Thoracic aorta (tissue), 2 donors: ENCODE measurements at regions not wholly inside any gene's neighbourhood (a gene's known extent, or its start where the extent isn't known, plus 50 kb on each side); places are given as distances from the start of the nearest gene placed in this dataset.

ENCODE experiments used
- ATAC-seq: fragments of 150-250 bp; one replicate; pipeline ENCODE4 v1.8.0; 2017; ENCODE audit warnings: low read depth; ENCODE audit not compliant: insufficient number of reproducible peaks, low FRiP score
- DNase-seq: peaks from one replicate; pipeline ENCODE4 v3.0.0-alpha.2; 2020; ENCODE audit warnings: low spot score
- H3K27ac ChIP-seq, 2 donors: fragments of 200-600 bp; sonication (generic); 1 replicate in 1 of 2; 2 replicates in 1 of 2; pipeline ENCODE4 v1.5.1; 2016; ENCODE audit warnings: mild to moderate bottlenecking in 2 of 2, moderate library complexity in 2 of 2
- H3K27me3 ChIP-seq: fragments of 200-600 bp; sonication (generic); replicated peaks from 2 replicates; pipeline ENCODE4 v1.6.0; 2016; ENCODE audit warnings: mild to moderate bottlenecking; ENCODE audit not compliant: insufficient read depth
- H3K36me3 ChIP-seq: fragments of 200-600 bp; sonication (generic); one replicate; pipeline ENCODE4 v1.5.1; 2016
- H3K4me1 ChIP-seq, 2 donors: fragments of 200-600 bp; sonication (generic); 1 replicate in 1 of 2; 2 replicates in 1 of 2; pipeline versions ENCODE4 v1.5.1 to v1.6.0; 2016; ENCODE audit warnings: low read depth in 2 of 2, mild to moderate bottlenecking in 1 of 2; ENCODE audit not compliant: control insufficient read depth in 1 of 2
- H3K4me3 ChIP-seq: fragments of 200-600 bp; sonication (generic); 2 replicates; pipeline ENCODE4 v1.5.1; 2016; ENCODE audit warnings: mild to moderate bottlenecking
- H3K9me3 ChIP-seq: fragments of 200-600 bp; sonication (generic); 2 replicates; pipeline ENCODE4 v1.5.1; 2016
- CTCF ChIP-seq: fragments of 200-600 bp; sonication (generic); IDR thresholded peaks from one replicate; pipeline ENCODE4 v1.5.1; 2019; ENCODE audit warnings: antibody characterized with exemption

DNA sequence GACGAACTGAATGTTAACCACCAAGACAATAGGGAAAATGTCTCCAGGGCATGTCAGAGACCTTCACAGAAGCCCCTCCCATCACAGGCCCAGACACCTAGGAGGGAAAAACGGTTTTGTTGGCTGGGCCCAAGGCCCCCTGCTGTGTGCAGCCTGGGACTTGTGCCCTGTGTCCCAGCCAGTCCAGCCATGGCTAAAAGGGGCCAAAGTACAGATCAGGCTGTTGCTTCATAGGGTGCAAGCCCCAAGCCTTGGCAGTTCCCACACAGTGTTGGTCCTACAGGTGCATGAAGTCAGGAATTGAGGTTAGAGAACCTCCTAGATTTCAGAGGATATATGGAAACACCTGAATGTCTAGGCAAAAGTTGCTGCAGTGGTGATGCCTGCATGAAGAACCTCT lies 428.7 kb downstream of the SUCLA2 start:
- Histone ChIP-seq H3K9me3 (peaks cover 26% of the 10 kb centered on the region), H3K27ac (no peak overlapping the region), H3K4me1 (no peaks in the 10 kb centered on the region), H3K36me3 (no peaks in the 10 kb centered on the region), H3K4me3 (no peak overlapping the region), H3K27me3 (no peaks in the 10 kb centered on the region)
- no peak for TF ChIP-seq CTCF
- DNase-seq, result no peak
- ATAC-seq, result no peak

DNA sequence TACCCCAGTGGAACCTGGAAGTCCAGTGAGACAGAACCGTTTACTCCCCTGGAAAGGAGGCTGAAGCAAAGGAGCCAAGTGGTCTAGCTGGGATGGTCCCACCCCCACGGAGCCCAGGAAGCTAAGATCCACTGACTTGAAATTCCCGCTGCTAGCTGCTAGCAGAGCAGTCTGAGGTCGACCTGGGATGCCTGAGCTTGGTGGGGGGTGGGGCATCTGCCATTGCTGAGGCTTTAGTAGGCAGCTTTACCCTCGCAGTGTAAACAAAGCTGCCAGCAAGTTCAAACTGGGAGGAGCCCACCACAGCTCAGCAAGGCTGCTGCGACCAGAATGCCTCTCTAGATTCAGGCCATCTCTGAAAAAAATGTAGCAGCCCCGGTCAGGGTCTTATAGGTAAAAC lies 437.0 kb downstream of the SUCLA2 start:
- no peaks in the 10 kb centered on the region for H3K36me3 ChIP-seq
- no peak for TF ChIP-seq CTCF
- no peak overlapping the region for H3K4me3 ChIP-seq
- DNase-seq (no peak), ATAC-seq (no peak)
- no peak overlapping the region for H3K27ac ChIP-seq
- no peaks in the 10 kb centered on the region for H3K9me3 ChIP-seq
- H3K27me3 ChIP-seq, result no peaks in the 10 kb centered on the region
- H3K4me1 ChIP-seq, result no peaks in the 10 kb centered on the region

- ATAC-seq (no peak), DNase-seq (no peak)
- Histone ChIP-seq H3K4me1 (no peaks in the 10 kb centered on the region), H3K4me3 (no peak overlapping the region), H3K27ac (no peak overlapping the region), H3K27me3 (no peaks in the 10 kb centered on the region), H3K9me3 (no peaks in the 10 kb centered on the region), H3K36me3 (no peaks in the 10 kb centered on the region)
- no peak for TF ChIP-seq CTCF
These were observed 444.4 kb downstream of the SUCLA2 start for GRCh38 chr13:47556703-47557102.

DNA sequence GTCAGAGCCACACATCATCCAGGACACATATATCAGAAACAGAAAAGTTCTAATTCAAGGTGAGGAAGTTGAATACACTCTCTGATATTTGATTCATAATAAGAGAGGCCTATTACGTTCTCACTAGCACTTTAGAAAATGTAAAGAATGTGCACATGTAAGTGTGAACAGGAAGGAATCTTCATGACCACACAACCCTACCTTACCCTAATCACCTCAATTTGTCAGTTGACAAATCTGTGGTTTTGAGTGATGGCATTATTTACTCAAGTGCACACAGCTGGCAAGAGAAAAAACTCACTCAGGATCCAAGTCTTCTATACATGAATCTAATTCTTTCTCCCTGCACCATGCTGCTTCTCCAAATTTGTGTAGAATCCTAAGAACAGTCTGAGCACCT lies 445.8 kb downstream of the SUCLA2 start:
- Histone ChIP-seq H3K27ac (no peak overlapping the region), H3K27me3 (no peaks in the 10 kb centered on the region), H3K9me3 (no peaks in the 10 kb centered on the region), H3K4me1 (no peaks in the 10 kb centered on the region), H3K36me3 (no peaks in the 10 kb centered on the region), H3K4me3 (no peak overlapping the region)
- DNase-seq (no peak), ATAC-seq (no peak)
- no peak for TF ChIP-seq CTCF

DNA sequence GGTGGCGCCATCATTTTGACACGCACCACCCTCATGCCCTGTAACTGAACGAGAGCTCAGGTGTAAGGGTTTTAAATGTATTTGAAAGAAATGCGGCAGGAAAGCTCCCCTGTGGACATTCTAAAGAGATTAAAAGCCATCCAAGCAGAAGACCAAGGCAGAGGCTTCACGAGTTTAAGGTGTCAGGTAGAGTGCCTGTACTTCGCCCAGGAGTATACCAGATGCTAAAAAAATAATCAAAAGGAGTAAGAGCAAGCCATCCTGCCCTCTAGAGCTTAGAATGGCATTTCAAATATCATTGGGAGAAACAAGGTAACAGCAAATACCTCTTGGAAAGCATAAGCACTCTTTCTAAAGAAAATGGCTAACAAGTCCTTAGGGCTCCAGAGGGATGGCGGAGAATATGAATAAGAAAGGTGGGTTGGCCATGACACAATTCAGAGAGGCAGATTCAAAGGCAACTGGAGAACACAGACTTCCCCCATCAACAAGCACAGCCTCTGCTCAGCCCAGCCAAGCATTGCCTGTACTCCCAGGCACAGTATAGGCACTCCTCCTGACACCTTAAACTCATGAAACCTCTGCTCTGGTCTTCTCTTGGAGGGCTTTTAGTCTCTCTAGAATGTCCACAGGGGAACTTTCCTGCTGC lies 447.6 kb downstream of the SUCLA2 start:
- Histone ChIP-seq H3K9me3 (no peaks in the 10 kb centered on the region), H3K27ac (no peak overlapping the region), H3K27me3 (no peaks in the 10 kb centered on the region), H3K4me3 (no peak overlapping the region), H3K36me3 (no peaks in the 10 kb centered on the region), H3K4me1 (no peaks in the 10 kb centered on the region)
- ATAC-seq (no peak), DNase-seq (no peak)
- TF ChIP-seq CTCF, result no peak
